Hypothalamus (tissue), 51 donors: ENCODE measurements at regions not wholly inside any gene's neighbourhood (a gene's known extent, or its start where the extent isn't known, plus 50 kb on each side); places are given as distances from the start of the nearest gene placed in this dataset.

Experiments used
- DNase-seq, 51 donors: peaks; one replicate each; lab custom pipeline; 2025; lab: John Stamatoyannopoulos, UW

DNA sequence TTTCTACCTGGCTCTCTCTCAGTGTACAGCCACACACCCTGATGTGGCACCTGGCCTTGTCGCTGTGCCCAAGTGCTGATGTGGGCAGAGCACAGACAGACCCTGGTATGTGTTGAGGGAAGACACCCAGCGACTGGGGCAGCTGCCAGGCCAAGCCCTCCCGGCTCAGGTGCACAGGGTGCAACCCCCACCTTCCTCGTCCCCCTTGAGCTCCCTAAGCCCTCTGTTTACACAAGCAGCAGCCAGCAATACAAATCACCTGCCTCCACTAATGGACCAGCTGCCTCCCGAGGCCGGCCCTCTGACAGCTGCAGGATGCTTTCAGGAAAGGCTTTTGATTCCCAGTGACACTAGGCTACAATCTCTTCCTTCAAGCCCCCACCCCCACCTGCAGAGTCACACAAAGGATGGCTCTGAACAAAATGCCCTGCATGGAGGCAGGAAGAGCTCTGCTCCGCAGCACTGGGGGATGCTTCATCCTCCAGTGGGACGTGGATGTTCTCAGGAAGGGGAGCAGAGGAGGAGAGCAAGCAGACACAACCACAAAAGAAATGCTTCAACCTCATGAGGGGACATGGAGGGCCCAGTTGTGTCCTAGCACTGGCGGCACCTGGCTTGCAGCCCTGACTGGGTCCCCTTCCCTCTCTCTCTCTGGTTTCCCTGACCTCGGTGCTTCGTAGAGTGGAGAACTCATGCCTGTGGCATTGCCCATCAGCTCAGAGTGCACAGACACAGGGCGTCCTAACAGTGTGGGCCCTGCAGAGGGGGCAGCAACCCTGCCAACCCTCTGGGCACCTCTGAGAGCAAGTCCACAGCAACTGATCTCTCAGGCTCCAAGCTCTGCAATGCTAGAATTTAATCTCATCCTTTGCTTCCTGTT lies 140.8 kb downstream of the BARX1 start:
- no peak for DNase-seq

DNA sequence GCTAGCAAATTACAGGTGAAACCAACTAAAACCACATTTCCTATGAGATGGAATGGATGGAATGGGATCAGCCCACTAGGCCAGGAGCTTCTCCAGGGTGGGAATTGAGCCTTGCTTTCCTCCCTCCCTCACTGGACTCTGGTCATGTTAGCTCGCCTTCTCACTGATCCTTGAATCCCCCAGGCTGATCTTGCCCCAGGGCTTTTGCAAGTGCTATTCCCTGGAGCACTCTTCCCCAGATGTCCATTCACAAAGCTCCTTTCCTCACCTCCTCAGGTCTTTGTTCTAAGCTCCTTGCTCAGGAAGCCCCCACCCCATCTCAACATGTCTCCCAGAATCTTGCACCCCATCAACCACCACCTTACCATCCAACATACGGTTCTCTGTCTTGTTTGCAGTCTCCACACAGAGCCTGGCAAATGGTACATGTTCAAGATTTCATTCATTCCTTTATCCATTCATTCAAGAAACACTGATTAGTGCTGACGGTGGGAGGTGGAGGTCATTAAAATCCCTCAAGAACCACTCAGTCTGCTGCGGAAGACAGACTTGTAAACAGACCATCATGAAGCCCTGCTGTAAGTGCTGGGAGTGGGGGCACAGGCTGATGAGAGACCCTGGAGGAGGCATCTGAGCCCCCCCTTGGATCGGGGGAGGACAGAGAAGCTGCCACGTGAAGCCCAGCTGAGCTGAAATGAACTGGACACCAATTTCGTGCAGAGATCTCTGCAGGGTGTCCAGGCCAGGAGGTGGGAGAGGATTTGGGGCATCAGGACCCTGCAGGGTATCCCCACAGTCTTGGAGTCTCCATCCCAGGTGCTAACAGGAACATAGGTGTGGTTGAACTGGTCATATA lies 141.7 kb downstream of the BARX1 start:
- DNase-seq = no peak

DNA sequence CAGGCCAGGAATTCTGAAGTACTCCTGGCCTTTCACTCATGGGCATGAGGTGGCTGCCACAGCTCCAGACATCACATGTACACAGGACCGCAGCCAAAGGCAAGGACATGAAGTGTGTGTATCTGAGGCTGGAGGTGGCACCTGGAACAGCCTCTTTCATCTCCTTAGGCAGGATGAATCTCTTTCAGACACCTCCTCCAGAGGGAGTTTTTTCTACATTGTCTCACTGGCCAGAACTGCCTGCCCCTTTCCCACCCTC lies 142.8 kb downstream of the BARX1 start:
- no peak for DNase-seq

DNA sequence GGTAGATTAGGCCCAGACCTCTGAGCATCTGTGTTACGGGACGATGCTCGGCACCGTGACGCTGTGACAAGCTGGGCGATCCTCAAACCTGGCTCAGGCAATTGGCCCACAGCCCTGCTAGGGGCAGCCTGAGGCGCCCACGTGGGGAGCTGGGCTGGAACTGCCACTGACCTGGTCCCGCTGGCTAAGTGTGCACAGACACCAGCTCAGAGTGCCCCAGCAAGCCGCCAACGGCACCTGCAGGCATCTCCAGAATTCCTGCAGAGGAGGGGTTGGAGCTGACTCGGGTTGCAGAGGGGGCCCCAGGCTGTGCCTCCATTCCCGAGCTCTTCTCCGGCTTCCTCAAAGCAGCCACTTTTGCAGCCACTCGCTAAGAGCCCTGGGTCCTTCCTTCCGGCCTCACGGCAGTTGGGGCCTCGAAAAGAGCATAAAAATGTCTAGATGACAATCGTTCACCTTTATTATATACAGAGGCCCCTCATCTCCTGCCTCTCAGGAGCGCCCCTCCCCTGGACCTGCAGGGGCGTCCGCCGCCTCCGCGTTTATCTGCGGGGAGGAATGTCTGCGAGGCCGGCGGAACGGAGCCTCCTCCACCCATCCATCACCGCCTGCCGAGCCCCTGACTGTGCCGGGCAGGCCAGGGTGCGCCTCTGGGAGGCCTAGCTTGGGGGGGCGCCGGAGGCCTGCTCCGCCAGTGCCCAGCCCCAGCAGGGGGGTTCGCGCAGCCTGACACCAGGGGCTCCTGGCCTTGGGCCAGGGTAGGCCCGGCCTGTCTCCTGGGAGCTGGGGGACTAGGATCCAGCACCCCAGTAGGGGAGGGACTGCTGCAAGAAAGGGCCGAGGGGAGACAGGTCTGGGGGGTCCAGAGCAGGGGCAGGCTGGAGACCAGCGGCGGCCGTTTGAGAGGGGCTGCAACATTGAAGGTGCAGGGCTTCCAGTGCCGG lies 144.9 kb downstream of the BARX1 start:
- DNase-seq = no peak

DNA sequence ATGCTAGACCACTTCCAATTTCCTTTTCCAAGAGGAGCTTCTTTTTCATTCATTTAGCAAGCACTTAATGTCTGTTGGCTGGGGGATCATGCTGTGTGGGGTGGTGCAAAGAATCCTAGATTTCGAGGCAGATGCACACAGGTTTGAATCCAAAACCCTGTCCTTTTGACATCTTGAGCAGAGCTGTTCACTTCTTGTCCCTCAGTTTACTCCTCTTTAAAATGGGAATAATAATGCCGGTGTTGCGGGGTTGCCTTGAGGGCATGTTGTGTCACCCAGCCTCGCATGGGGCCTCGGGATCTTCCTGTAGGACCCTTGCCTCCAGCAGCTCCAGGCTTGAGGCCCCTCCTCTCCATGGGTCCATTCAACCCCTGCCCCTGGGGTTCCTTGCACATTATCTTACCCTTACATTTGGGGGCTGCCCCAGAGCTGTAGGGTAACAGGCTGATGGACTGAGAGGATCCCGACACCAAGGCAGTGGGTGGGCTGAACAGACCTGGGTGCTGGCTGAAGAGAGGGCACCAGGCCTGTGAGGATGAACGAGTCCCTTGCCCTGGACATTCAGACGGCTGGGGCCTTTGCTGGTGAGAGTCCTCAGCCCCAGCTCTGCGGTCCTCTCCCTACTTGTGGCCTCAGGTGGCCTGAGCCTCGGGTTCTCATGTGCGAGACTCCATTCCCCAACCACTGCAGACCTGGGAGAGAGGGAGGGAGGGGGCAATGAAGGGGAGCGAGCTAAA lies 145.8 kb downstream of the BARX1 start:
- no peak for DNase-seq

DNA sequence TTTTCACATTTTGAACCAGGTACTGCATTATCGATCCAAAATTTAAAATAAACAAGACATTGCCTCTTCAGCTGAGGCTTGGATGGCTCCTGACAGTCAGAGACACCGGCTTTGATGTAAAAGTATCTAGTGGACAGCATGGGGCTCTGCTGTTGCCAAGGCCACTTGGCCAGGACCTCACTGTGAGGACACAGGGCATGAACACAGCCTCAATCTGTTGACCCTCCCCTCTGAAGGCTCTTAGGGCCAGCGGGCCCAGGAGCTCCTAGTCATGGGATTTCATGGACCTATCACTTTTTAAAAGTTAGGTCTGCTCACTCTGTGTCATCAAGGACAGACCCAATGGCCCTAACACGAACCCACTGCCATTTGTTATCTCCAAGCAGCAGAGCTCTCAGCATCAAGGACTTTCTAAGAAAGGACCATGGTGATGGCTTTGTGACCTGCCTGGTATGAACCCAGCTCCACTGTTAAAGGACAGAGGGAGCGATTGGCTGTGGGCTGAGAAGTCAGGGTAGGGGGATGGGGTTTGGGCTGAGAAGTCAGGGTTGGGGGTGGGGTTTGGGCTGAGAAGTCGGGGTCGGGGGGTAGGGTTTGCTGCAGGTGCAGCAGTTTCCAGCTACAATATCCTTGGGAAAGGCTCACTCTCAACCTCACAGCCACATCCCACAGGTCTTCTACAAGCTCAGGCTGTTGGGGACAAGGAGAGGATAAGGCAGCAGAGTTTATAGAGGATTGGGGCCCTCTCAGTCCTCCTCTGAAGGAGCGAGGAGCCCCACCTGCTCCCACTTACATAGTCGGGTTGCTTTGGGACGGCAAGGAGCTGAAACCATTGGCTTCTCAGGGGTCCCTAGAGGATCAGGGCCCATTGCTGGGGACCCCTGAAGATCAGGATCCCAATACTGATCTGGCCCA lies 146.8 kb downstream of the BARX1 start:
- no peak for DNase-seq

DNA sequence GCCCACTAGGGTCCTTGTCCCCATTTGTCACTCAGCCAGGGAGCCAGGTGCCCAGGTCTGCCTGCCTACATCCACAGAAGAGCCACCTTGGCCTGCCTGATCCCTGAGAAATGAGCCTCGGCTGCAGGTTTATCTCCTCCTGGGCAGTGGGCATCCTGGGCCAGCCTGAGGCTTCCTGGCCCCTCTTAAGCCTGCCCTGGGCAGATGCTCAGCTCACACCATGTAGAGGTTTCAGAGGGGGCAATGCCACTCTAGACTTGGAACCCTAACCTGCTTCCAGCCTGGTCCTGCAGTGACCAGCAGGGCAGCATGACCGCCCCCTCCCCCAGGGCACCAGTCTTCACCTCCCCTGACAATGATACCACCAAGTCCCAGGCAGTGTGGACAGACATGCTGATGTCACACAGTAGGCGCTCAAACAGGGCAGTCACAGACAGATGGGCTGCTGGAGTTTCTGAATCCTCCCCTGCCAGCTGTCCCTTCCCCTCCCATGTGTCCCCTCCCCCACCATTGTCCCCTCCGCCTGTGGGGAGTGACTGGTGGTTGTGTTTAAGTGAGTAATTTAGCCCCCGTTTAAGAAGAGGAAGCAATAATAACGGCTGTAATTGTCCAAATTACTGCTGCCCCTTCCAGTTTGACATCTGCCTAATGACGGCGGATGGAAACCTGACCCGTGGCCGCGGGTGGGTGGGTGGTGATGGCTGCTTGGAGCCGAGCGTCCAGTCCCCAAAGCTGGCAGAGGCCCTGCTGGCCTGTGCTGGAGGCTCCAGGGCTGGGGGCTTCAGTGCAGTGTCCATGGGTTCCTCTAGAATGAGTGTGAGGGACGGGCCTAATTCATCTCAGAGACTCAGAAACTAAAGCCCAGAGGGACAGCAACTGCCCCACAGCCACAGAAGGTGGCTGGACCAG lies 147.7 kb downstream of the BARX1 start:
- DNase-seq = no peak

DNA sequence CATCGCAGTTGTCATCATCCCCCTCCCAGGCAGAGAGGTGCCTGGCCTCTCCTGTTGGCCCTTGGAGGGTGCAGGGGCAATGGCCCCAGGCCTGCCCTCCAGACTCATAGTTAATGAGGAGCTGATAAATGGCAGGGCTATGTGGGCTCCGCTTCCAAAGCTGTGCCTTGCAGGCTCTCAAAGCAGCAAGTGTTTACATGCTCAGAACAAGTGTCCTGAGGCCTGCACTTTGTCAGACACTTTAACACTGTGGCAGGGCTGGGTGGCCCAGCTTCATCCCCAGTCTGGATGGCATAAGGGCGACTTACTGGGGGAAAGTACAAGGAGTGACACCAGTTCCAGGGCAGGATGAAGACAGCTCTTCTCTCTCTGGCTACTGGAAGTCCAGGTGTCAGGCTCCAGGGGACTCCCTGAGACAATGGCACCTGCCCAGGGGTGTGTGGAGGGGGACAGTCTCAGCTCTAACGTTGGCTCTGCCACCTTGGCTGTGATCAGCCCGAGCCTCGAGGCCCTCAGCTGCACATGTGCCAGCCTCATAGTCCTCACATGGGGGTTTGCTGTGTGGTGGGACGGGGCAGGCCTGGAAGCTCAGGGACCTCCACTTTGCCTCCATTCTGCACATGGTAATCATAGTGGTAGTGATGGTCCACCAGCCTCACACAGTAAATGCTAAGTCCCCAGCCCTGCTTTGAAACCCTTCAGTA lies 153.4 kb downstream of the BARX1 start:
- DNase-seq = no peak

DNA sequence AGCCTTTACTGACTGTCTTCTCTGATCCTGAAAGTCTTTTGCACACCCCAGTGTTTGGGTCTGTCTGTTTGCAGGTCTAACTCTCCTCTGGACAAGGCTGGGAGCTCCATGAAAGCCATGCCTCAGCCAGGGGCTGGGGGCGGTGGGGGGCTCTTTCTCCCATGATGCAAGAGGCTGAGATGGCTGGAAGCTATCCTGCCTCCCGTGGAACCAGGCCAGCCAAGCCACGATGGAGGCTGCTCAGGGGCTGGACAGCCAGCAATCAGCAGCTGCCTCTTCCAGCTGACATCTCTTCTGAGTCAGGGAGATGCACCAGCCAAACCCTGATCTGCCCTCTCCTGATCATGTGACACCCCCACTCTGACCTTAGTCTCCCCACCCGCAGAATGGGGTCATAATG lies 154.0 kb downstream of the BARX1 start:
- DNase-seq = no peak

DNA sequence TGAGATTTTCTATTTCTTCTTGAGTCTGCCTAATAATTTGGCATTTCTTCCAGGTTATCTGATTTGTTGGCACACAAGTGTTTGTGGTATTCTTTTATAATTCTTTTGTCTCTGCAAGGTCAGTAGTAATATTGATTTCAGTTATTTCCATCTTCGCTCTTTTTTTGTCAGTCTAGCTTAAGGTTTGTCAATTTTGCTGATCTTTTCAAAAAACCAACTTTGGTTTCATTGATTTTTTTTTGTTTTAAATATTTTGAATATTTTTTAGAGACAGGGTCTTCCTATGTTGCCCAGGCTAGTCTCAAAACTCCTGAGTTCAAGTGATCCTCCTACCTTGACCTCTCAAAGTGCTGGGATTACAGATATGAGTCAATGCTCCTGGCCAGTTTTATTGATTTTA lies 162.8 kb downstream of the BARX1 start:
- DNase-seq = no peak

DNA sequence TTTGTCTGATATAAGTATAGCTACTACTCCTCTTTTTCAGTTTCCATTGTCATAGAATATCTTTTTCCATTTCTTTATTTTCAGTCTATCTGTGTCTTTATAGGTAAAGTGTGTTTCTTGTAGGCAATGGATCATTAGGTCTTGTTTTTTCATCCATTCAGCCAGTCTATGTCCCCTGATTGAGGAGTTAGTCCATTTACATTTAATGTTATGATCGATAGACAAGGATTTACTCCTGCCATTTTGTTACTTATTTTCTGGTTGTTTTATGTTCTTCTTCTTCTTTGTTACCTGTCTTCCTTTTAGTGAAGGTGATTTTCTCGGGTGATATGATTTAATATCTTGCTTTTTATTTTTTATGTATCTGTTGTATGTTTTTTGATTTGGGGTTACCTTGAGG lies 169.0 kb downstream of the BARX1 start:
- DNase-seq = no peak

DNA sequence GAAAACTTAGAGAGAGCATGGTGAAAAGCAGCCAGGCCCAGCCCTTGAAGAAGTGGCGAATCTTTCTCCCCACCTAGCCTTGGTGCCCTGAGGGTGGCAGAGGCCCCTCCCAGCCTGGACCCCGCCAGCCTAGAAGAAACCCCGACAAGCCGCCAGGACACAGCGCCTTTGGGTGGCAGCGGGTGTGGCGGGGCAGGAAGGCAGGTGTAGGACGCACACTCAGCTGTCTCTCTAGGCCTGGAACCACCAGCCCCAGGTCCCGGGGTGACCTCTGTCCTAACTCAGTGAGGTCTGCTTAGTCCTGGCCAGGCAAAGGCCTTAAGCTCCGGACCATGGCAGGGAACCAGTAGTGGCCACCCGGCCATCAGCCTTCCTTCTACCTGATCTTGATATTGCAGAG lies 178.3 kb downstream of the BARX1 start:
- no peak for DNase-seq

DNA sequence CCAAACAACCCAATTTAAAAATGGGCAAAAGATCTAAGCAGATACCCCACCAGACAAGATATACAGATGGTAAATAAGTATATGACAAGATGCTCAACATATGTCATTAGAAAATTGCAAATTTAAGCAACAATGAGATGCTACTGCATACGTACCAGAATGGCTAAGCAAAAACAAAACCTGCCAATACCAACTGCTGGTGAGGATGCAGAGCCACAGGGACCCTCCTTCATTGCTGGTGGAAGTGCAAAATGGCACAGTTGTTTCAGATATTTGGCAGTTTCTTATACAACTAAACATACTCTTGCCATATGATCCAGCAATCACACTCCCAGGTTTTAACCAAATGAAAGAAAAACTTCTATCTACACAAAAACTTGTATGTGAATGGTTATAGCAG lies 178.9 kb downstream of the BARX1 start:
- no peak for DNase-seq

DNA sequence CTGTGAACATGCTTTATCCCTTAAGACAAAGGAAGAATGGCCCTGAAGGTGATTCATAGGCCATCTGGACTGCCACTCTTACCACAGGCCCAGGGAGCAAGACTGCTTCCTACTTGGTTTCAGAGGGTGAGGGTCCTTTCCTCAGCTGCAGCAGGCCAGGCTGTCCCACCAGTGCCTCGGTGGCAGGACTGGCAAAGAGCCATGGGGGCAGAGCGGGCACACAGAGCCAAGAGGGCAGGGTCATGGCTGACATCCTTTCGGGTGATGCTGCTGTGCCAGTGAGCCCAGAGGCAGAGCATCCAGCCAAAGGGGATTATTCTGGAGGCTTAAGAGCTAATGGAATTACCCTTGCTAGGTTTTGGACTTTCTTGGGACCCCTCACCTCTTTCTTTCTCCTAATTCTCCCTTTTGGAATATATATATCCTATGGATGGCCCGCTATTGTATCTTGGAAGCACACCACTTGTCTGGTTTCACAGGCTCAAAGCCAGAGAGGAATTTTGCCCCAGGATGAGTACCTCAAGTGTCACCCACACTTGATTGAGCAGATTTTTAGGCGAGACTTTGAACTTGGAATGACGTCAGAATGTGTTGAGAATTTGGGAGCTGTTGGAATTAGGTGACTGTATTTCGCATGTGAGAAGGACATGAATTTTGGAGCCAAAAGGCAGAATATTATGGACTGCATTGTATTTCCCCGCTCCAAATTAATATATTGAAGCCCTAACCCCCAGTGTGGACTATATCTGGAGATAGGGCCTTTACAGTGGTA lies 180.6 kb downstream of the BARX1 start:
- DNase-seq = no peak

DNA sequence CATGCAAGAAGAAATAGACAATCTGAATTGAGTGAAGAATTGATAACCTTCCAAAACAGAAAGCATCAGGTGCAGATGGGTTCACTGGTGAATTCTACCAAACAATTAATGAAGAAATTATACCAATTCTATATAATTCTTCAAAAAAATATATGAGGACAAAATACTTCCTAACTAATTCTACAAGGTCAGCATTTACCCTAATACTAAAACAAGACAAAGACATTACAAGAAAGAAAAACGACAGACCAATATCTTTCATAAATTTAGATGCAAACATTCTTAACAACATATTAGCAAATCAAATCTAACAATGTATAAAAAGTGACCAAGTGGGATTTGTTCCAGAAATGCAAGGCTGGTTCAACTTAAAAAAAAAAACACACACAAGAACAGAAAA lies 183.9 kb downstream of the BARX1 start:
- DNase-seq = no peak

DNA sequence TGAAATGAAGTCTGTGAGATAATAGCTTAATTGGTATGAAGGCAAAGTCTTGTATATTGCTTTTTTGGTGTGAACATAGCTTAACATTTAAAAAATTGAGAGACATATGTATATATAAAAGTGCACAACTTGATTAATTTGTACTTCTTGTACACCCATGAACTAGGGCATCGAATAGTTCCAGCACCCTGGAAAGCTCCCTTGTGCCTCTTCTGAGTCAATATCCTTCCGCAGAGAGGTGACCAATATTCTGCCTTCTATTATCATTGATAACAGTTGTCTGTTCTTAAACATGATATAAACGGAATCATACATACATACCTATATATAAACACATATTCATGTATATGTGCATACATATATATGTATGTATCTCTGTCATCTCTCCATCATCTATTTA lies 185.4 kb downstream of the PHF2 start:
- no peak for DNase-seq

DNA sequence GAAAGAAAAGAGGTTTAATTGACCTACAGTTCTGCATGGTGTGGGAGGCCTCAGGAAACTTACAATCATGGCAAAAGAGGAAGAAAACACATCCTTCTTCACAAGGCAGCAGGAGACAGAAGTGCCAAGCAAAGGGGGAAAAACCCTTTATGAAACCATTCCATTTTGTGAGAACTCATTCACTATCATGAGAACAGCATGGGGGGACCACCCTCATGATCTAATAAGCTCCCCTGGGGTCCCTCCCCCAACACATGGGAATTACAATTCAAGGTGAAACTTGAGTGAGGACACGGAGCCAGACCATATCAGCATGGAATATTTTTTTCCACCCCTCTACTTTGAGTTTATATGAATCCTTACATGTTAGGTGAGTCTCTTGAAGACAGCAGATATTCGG lies 173.7 kb downstream of the PHF2 start:
- no peak for DNase-seq
